ENCODE measurements at regions not wholly inside any gene's neighbourhood (a gene's known extent, or its start where the extent isn't known, plus 50 kb on each side); places are given as distances from the start of the nearest gene placed in this dataset.

DNA sequence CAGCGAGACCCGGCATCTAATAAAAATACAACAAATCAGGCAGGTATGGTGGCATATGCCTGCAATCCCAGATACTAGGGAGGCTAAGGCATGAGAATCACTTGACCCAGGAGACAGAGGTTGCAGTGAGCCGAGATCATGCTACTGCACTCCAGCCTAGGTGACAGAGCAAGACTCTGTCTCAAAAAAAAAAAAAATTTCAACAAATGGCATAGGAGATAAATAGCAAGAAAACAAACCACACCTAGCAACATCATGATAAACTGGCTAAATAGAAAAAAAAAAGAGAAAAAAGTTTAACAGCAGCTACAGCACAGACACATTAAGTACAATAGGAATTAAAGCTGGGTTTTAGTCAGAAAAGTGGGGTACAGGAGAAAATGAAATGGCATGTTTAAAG, 1034.6 kb upstream of the LRRN3 start:
- TF ChIP-seq, protein P1, sequence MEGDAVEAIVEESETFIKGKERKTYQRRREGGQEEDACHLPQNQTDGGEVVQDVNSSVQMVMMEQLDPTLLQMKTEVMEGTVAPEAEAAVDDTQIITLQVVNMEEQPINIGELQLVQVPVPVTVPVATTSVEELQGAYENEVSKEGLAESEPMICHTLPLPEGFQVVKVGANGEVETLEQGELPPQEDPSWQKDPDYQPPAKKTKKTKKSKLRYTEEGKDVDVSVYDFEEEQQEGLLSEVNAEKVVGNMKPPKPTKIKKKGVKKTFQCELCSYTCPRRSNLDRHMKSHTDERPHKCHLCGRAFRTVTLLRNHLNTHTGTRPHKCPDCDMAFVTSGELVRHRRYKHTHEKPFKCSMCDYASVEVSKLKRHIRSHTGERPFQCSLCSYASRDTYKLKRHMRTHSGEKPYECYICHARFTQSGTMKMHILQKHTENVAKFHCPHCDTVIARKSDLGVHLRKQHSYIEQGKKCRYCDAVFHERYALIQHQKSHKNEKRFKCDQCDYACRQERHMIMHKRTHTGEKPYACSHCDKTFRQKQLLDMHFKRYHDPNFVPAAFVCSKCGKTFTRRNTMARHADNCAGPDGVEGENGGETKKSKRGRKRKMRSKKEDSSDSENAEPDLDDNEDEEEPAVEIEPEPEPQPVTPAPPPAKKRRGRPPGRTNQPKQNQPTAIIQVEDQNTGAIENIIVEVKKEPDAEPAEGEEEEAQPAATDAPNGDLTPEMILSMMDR (conservative IDR thresholded peaks at IDR 0.05 in 1 of 2, IDR thresholded peaks at IDR 0.05 in 1 of 2; ENCODE audit: low read depth in 1 of 2, low read length in 2 of 2) = no peak
- TF ChIP-seq EZH2 (IDR thresholded peaks at IDR 0.05; ENCODE audit: low read length, missing control alignments) = no peak

Data from fibroblast of lung (primary cell).